Mesodermal cell (in vitro differentiated cells): ENCODE measurements at regions not wholly inside any gene's neighbourhood (a gene's known extent, or its start where the extent isn't known, plus 50 kb on each side); places are given as distances from the start of the nearest gene placed in this dataset.
"Not testable (repeated sequence)": the region's sequence is repeated elsewhere in the genome, so short reads cannot be mapped to it uniquely, and the experiment has no call there.

Experiments
- H3K27ac ChIP-seq: 2 replicates; pipeline ENCODE4 v1.7.0; 2013; ENCODE audit warnings: mild to moderate bottlenecking, low read depth, low read length, moderate library complexity; ENCODE audit not compliant: severe bottlenecking
- H3K36me3 ChIP-seq: 2 replicates; pipeline ENCODE4 v1.7.1; 2013; ENCODE audit warnings: mild to moderate bottlenecking, low read length, moderate library complexity; ENCODE audit not compliant: control insufficient read depth, insufficient read depth
- H3K4me1 ChIP-seq: one replicate; pipeline ENCODE4 v1.7.1; 2013; ENCODE audit warnings: mild to moderate bottlenecking, low read length; ENCODE audit not compliant: insufficient read depth, control insufficient read depth, poor library complexity, severe bottlenecking
- H3K4me3 ChIP-seq: 2 replicates; pipeline ENCODE4 v1.7.0; 2013; ENCODE audit warnings: low read length, control low read depth, mild to moderate bottlenecking; ENCODE audit not compliant: insufficient read depth, poor library complexity, severe bottlenecking; ENCODE audit errors: extremely low read depth
- H3K9me3 ChIP-seq: 2 replicates; pipeline ENCODE4 v1.7.1; 2013; ENCODE audit warnings: mild to moderate bottlenecking, low read length, moderate library complexity; ENCODE audit not compliant: control insufficient read depth
- WGBS, 2 experiments: methylation state at CpG; one replicate each; pipeline ENCODE4 v1.1.5; 2013; ENCODE audit warnings: missing lambda C conversion rate in 2 of 2; ENCODE audit not compliant: insufficient coverage in 2 of 2; 5-methylcytosine and 5-hydroxymethylcytosine counted together

DNA sequence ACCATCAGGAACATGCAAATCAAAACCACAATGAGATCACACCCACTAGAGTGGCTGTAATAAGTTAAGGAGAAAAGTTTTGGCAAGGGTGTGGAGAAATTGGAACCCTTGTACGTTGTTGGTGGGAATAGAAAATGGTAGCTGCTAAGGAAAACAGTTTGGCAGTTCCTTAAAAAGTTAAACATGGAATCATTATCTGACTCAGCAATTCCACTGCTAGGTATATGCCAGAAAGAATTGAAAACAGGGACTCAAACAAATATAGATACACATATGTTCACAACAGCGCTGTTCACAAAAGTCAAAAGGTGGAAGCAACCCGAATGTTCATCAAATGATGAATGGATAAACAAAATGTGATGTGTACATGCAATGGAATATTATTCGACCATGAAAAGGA lies 138.8 kb upstream of the ATP2B2 start:
- Histone ChIP-seq H3K4me3 (no peak overlapping the region), H3K9me3 (no peaks in the 10 kb centered on the region), H3K4me1 (no peaks in the 10 kb centered on the region), H3K27ac (no peak overlapping the region), H3K36me3 (no peaks in the 10 kb centered on the region)
- 67 to 80% methylated on average over 1 of the region's 4 CpGs for WGBS, 2 experiments

DNA sequence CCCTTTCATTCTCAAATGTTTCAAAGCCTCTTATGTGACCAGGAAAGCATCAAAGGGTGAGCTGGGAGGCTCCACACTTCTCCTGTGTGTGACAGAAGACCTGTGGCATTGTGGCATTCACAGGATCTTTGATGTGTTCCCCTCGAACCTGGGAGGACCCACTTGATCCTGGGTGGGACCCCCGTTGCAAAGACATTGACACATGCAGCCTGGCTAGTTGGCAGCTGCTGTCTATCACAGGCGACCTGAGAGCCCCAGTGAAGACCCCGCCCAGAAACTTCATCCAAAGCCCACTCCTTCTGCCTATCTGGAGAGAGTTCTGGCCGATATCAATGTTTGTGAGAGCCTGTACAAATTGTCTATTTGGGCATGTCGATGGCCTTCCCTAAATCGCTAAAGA lies 140.4 kb upstream of the ATP2B2 start:
- no peak overlapping the region for H3K4me3 ChIP-seq
- H3K9me3 ChIP-seq = no peaks in the 10 kb centered on the region
- H3K36me3 ChIP-seq = no peaks in the 10 kb centered on the region
- no peak overlapping the region for H3K27ac ChIP-seq
- 70 to 76% methylated on average over 6 to 7 of the region's 7 CpGs for WGBS, 2 experiments
- no peaks in the 10 kb centered on the region for H3K4me1 ChIP-seq

DNA sequence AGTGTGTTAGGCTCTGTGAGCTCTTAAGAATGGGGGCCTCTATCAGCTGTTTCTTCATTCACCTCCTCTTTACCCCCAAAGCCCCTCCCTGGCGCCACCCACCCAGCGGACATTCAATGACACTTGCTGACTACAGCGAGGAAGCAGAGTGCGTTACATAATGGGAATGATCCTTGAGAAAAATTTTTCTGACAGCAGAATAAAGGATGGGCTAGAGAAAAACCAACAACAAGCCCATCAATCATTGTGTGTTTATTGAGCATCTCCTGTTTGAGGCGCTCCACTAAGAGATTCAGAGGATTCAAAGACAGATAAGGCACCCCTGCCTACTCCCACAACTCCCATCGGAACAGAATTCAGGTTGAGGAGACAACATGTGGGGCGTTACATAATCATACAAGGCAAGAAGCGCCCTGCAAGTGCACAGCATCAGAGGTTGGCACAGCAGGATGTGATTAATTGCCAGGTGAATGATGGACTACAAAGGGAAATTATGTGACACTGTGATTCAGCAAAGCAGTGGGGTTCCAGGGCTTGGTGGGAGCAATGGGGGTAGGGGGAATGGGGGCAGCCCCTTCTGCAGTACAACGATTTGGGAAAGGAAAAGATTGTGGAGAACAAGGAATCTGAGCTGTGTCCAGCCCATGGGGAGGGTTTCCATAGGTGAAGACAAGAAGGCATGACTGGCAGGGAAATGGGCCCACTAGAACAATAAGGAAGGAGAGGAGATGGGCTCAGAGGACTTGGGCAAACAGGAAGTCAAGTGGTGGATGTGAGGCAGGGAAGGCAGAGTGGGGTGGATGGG lies 141.3 kb upstream of the ATP2B2 start:
- Histone ChIP-seq H3K36me3 (no peaks in the 10 kb centered on the region), H3K27ac (no peak overlapping the region), H3K4me3 (no peak overlapping the region), H3K4me1 (no peaks in the 10 kb centered on the region), H3K9me3 (no peaks in the 10 kb centered on the region)
- 54 to 73% methylated on average over 4 of the region's 9 CpGs for WGBS, 2 experiments

GRCh38 chr3:10647376-10647775 lies 142.0 kb upstream of the ATP2B2 start:
- Histone ChIP-seq H3K27ac (no peak overlapping the region), H3K4me3 (no peak overlapping the region), H3K36me3 (no peaks in the 10 kb centered on the region), H3K4me1 (no peaks in the 10 kb centered on the region), H3K9me3 (no peaks in the 10 kb centered on the region)
- WGBS, 2 experiments = 88 to 93% methylated on average over 5 of the region's 5 CpGs

DNA sequence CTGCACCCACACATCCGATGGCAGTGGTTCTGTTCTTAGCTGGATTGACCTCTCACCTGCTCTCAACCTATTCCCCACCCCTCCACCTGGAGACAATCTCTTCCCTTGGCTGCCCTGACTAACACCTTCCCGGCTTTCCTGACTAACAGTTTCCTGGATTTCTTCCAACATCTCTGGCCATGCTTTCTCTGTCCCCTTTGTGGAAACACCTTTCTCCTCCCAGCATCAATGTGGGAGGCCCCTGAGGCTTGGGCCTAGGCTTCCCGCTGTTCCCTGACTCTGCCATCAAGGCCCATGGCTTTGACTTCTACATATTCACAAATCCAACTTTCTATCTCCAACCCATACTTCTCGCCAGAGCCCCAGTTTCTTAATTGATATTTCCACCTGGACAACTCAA lies 142.8 kb upstream of the ATP2B2 start:
- Histone ChIP-seq H3K9me3 (no peaks in the 10 kb centered on the region), H3K27ac (no peak overlapping the region), H3K4me1 (no peaks in the 10 kb centered on the region), H3K36me3 (no peaks in the 10 kb centered on the region), H3K4me3 (no peak overlapping the region)
- 78 to 87% methylated on average over 4 of the region's 4 CpGs for WGBS, 2 experiments

GRCh38 chr3:10649463-10649862 lies 144.1 kb upstream of the ATP2B2 start:
- not testable (repeated sequence) for H3K36me3 ChIP-seq, H3K27ac ChIP-seq, H3K4me3 ChIP-seq, H3K9me3 ChIP-seq, H3K4me1 ChIP-seq
- WGBS, 2 experiments = no CpG with 5 or more reads among the region's 1 CpG

DNA sequence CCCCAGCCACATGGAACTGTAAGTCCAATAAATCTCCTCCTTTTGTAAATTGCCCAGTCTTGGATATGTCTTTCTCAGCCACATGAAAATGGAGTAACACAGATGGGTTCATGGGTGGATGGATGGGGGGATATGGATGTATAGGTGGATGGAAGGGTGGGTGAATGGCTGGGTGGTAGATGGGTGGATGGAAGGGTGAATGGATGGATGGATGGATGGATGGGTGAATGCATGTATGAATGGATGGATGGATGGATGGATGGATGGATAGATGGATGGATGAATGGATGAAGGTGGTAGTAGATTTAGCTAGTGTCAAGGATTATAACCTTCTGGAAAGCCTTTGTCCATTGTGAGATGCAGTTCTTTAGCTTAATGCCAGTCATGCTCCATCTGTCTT lies 146.1 kb upstream of the ATP2B2 start:
- Histone ChIP-seq H3K4me1 (no peaks in the 10 kb centered on the region), H3K4me3 (no peak overlapping the region), H3K27ac (no peak overlapping the region), H3K9me3 (no peaks in the 10 kb centered on the region), H3K36me3 (no peaks in the 10 kb centered on the region)

DNA sequence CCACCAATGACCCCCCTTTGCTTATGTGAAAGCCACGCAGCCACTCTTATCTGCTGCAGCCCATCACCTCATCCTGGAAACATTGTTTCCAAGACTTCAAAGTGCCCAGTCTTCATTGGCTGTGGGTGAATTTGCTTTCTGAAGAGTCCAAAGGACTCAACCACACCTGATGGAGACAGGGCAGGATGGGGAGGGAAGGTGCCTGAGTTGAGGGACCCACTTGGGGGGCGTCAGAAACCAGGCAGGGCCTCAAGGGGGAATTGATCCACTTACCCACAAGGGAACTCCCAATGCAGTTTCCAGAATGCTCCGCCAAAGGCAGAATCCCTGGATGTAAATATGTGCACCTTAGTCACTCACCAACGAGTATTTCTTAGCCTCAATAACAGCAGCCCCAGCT lies 147.9 kb upstream of the ATP2B2 start:
- WGBS, 2 experiments = 83 to 92% methylated on average over 2 to 3 of the region's 4 CpGs
- no peaks in the 10 kb centered on the region for H3K4me1 ChIP-seq
- H3K27ac ChIP-seq = no peak overlapping the region
- H3K4me3 ChIP-seq = no peak overlapping the region
- no peaks in the 10 kb centered on the region for H3K9me3 ChIP-seq
- H3K36me3 ChIP-seq = no peaks in the 10 kb centered on the region

DNA sequence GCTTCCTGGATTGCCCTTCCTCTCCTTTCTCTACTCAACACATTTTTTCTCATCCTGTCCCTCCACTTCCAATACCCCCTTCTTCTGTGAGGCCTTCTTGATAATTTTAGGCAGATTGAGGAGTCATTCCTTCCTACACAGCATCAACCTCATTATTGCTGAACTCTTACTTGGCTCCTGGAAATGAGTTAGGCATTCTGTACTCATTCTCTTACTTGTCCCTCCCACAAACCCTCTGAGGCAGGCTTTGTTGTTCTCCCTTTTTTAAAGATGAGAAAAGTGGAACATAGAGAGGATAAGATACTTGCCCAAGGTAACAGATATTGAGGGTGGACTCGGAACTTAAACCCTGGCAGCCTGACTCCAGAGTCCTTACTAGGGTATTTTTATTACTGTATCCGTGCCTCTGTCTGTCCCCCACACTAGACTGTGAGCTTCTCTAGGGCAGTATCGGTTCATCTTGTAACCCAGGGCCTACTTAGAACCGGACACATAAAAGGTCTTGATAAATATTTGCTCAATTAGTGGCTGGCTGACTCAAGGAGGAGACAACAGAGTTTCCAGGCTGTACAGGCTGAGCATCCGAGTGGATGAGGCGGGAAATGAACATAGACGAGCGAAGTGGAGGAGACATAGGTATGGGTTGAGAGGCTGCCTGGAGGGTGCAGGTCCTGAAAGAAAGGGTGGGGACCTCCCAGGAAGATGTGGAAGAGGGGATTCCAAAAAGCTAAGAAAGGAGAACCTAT lies 148.7 kb upstream of the ATP2B2 start:
- no peaks in the 10 kb centered on the region for H3K9me3 ChIP-seq
- no peak overlapping the region for H3K27ac ChIP-seq
- H3K4me1 ChIP-seq = no peaks in the 10 kb centered on the region
- no peak overlapping the region for H3K4me3 ChIP-seq
- no peaks in the 10 kb centered on the region for H3K36me3 ChIP-seq
- WGBS, 2 experiments = 97 to 100% methylated on average over 5 of the region's 8 CpGs

- no peak overlapping the region for H3K27ac ChIP-seq
- no peak overlapping the region for H3K4me3 ChIP-seq
- no peaks in the 10 kb centered on the region for H3K36me3 ChIP-seq
- WGBS, 2 experiments = 73 to 78% methylated on average over 2 of the region's 3 CpGs
- H3K4me1 ChIP-seq = no peaks in the 10 kb centered on the region
- H3K9me3 ChIP-seq = no peaks in the 10 kb centered on the region
Measured at GRCh38 chr3:10655105-10655504, 149.7 kb upstream of the ATP2B2 start.

- not testable (repeated sequence) for H3K9me3 ChIP-seq, H3K36me3 ChIP-seq, H3K27ac ChIP-seq, H3K4me1 ChIP-seq, H3K4me3 ChIP-seq
- 56% methylated on average over 2 of the region's 5 CpGs; no CpG with 5 or more reads in 1 of the 2 experiments for WGBS, 2 experiments
Measured at GRCh38 chr3:10657339-10657738, 152.0 kb upstream of the ATP2B2 start.
